ENCODE measurements at regions not wholly inside any gene's neighbourhood (a gene's known extent, or its start where the extent isn't known, plus 50 kb on each side); places are given as distances from the start of the nearest gene placed in this dataset.

DNA sequence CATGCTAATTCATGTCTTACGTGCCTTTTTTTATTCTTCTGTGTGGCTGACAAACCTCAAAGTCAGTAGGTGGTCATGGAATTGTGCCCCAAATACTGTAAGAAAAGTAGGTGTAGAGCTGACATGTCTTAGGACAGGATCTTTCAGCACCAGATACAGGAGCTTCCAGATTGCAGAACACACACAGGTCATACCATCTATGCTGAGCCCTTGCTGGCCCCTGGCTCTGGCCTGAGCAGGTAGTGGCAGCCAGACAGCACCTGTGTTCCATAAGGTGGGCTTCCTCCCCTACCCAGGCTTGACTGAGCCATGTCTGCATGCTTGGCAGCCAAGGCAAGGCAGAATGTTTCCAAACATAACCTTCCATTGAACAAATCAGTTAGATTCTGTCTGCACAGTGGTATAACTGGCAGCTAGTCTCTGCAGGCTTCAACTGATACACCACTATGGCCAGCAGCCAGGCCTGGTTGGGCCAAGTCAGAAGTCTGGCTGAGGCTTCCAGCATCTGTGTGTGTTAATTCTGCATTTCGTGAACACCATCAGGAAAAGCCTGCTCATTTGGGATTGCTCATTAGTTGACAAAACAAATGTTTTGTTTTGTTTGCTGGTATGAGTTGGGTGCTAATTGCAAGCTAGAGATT lies 366.5 kb downstream of the FOXA2 start:
- WGBS (ENCODE audit: insufficient coverage, low coverage, missing lambda C conversion rate), result 0% methylated on average over 2 of the region's 2 CpGs
- CTCF ChIA-PET (ENCODE audit: low intra/inter-chr PET ratio), result no interaction called here
- TF ChIP-seq, protein P1, sequence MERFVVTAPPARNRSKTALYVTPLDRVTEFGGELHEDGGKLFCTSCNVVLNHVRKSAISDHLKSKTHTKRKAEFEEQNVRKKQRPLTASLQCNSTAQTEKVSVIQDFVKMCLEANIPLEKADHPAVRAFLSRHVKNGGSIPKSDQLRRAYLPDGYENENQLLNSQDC (CRISPR knock-in tag; IDR thresholded peaks at IDR 0.05), result no peak
- TF ChIP-seq, protein P2, sequence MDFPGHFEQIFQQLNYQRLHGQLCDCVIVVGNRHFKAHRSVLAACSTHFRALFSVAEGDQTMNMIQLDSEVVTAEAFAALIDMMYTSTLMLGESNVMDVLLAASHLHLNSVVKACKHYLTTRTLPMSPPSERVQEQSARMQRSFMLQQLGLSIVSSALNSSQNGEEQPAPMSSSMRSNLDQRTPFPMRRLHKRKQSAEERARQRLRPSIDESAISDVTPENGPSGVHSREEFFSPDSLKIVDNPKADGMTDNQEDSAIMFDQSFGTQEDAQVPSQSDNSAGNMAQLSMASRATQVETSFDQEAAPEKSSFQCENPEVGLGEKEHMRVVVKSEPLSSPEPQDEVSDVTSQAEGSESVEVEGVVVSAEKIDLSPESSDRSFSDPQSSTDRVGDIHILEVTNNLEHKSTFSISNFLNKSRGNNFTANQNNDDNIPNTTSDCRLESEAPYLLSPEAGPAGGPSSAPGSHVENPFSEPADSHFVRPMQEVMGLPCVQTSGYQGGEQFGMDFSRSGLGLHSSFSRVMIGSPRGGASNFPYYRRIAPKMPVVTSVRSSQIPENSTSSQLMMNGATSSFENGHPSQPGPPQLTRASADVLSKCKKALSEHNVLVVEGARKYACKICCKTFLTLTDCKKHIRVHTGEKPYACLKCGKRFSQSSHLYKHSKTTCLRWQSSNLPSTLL (IDR thresholded peaks at IDR 0.05), result no peak
- no peak for TF ChIP-seq SETDB1 (IDR thresholded peaks at IDR 0.05; ENCODE audit: low read length)
- TF ChIP-seq YBX1 (IDR thresholded peaks at IDR 0.05), result no peak
- TF ChIP-seq HDGF (IDR thresholded peaks at IDR 0.05), result no peak
- TF ChIP-seq CREM (IDR thresholded peaks at IDR 0.05; ENCODE audit: low read depth), result no peak
- no peak for TF ChIP-seq ARID2 (IDR thresholded peaks at IDR 0.05)
- no peak for TF ChIP-seq POLR3A (IDR thresholded peaks at IDR 0.05; ENCODE audit: borderline replicate concordance, extremely low read depth, insufficient read depth, insufficient read length)
- TF ChIP-seq CAMTA2 (CRISPR knock-in tag; conservative IDR thresholded peaks at IDR 0.05), result no peak
- no peak for TF ChIP-seq ZBTB40 (IDR thresholded peaks at IDR 0.05)
- TF ChIP-seq ZBTB40 (CRISPR knock-in tag; IDR thresholded peaks at IDR 0.05), result no peak
- no peak for TF ChIP-seq PHB2 (IDR thresholded peaks at IDR 0.05; ENCODE audit: low read depth)
- no peak for TF ChIP-seq CBFB (CRISPR knock-in tag; IDR thresholded peaks at IDR 0.05)

More for the DNA sequence above, 366.5 kb downstream of the FOXA2 start:
- Histone ChIP-seq H3K4me1 (replicated peaks in 1 of 2; ENCODE audit: control insufficient read depth in 2 of 2, insufficient read depth in 2 of 2, low read length in 2 of 2) (no peaks in the 10 kb centered on the region), H3K9me1 (ENCODE audit: control insufficient read depth, insufficient read depth, low read length) (no peaks in the 10 kb centered on the region), H3K9me3 (replicated peaks; ENCODE audit: control insufficient read depth, insufficient read depth, low read depth, low read length) (no peaks in the 10 kb centered on the region), H3K79me2 (ENCODE audit: control insufficient read depth, insufficient read depth, low read length) (no peaks in the 10 kb centered on the region), H3K36me3 (ENCODE audit: control insufficient read depth, insufficient read depth, low read length) (no peaks in the 10 kb centered on the region), H3K27me3 (ENCODE audit: control insufficient read depth in 2 of 2, insufficient read depth in 2 of 2, low read length in 2 of 2) (no peaks in the 10 kb centered on the region), H2AFZ (ENCODE audit: low read depth, low read length) (no peak overlapping the region), H4K20me1 (replicated peaks; ENCODE audit: control insufficient read depth, insufficient read depth, low read length) (no peaks in the 10 kb centered on the region), H3K4me3 (no peak overlapping the region), H3K4me2 (ENCODE audit: insufficient read depth, low read length) (no peak overlapping the region), H3K9ac (ENCODE audit: insufficient read depth in 1 of 2, low read depth in 2 of 2, low read length in 2 of 2) (no peak overlapping the region), H3K27ac (ENCODE audit: extremely low read depth, low read depth, low read length) (no peak overlapping the region)
- DNase-seq (ENCODE audit: extremely low read depth in 1 of 4, low spot score in 3 of 4) (no peak), FAIRE-seq (no peak), ATAC-seq (no peak)
- POLR2A ChIA-PET, result interaction anchor here (0.9 kb wide), 1 partner anchor 97 kb away, joined by 3 read pairs; no protein-coding TSS in a partner anchor
- BruUV-seq (replicated peaks), result no TSS peak
- in situ Hi-C loops (cut with MboI) (no loop called here), intact Hi-C loops (cut with micrococcal nuclease) (no loop called here)

Data from K562 (cell line).